HG02763 (cell line): ENCODE measurements at regions not wholly inside any gene's neighbourhood (a gene's known extent, or its start where the extent isn't known, plus 50 kb on each side); places are given as distances from the start of the nearest gene placed in this dataset.

Experiments used
- ATAC-seq: cut with Tn5 transposase; IDR thresholded peaks from one replicate; pipeline ENCODE4 v1.9.1; 2021; ENCODE audit warnings: mild to moderate bottlenecking, moderate library complexity; ENCODE audit not compliant: unreplicated experiment

- ATAC-seq = no peak
Measured at GRCh38 chr2:188903740-188904139, 70.4 kb upstream of the COL3A1 start.

- no peak for ATAC-seq
Measured at GRCh38 chr2:188909036-188909435, 65.1 kb upstream of the COL3A1 start.

- no peak for ATAC-seq
Measured at GRCh38 chr2:188916736-188917135, 57.4 kb upstream of the COL3A1 start.

- ATAC-seq = no peak
Measured at GRCh38 chr2:188917632-188918031, 56.5 kb upstream of the COL3A1 start.

- peak; percentile 46 for ATAC-seq
Measured at GRCh38 chr2:188919824-188920223, 54.3 kb upstream of the COL3A1 start.

- ATAC-seq = no peak
Measured at GRCh38 chr2:188922191-188922590, 52.0 kb upstream of the COL3A1 start.
